ENCODE measurements at regions not wholly inside any gene's neighbourhood (a gene's known extent, or its start where the extent isn't known, plus 50 kb on each side); places are given as distances from the start of the nearest gene placed in this dataset.

DNA sequence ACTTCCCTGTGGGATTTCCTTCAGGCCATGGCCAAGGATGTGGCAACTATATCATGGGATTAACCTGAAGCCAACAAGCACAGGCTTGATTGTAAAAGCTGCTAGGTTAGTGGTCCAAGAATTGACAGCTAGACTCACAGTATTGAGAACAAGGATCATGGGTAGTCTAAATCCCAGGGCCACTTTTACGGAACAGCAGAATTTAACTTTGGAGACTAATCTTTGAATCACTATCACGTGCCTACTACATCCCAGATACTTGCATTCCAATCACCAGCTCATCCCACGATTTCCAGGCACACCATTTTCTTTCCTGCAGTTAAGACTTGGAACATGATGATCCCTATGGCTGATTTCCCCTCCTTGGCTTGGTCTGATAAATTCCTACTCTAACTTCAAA is 65.6 kb upstream of the ADO start:
- DNase-seq (ENCODE audit: low spot score in 2 of 2) (no peak), ATAC-seq (no peak)
- no peaks in the 10 kb centered on the region for H3K36me3 Mint-ChIP-seq
- no peak overlapping the region for H3K27ac Mint-ChIP-seq
- H3K9me3 Mint-ChIP-seq: peaks cover 0 to 15% of the 10 kb centered on the region in 2 donors

DNA sequence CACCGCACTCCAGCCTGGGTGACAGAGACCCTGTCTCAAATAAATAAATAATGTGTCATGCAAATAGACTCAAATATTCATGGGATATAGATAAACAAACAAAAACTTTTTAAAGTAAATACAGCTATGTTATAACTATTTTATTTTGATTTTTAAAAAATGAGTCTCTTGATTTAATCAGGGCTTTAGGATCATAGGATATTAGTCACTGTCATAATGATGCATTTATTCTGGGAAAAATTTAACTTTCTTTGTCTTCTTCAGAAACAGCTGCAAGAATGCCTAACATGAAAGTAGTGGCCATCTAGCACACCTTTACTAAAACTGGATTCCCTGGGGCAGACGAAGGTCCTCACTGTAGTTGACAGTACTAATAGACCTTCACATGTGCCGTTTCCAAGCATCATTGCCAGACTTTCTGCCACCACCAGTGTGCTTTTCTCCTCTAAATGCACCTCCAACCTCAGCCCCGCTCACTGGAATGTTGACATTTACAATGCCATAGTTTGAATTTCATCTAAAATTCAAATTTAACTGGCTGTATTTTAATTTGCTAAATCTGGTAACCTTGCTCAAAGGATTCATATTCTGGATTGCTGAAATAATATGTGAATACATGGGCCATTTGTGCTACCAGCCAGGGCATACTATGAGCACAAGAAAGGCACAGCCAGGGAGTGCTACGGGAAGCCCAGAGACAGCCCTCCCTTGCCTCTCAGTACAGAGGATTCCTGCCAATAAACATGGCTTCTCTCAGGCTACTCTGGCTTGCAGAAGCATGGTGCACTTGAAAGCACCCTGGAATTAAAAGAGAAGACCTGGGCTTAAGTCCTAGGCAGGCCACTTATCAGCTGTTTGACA is 63.4 kb upstream of the ADO start:
- no peak for ATAC-seq
- Mint-ChIP-seq H3K27ac (no peak overlapping the region), H3K9me3 (peaks cover 0 to 15% of the 10 kb centered on the region in 2 donors), H3K36me3 (no peaks in the 10 kb centered on the region)
- DNase-seq (ENCODE audit: low spot score in 2 of 2): no peak

DNA sequence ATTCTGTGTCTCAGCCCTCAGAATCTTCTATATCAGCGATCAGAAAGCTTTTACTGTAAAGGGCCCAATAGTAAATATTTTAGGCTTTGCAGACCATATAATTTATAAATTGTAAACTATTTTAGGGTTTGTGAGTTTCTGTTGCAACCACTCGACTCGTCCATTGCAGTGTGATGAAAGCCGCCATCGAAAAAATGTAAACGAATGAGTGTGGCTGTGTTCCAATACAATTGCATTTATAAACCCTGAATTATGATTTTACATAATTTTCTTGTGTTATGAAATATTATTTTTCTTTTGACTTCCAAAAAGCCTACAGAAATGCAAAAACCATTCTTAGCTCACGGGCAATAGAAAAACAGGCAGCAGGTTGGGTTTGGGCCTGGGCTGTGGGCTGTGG is 62.5 kb upstream of the ADO start:
- H3K9me3 Mint-ChIP-seq: peaks cover 0 to 15% of the 10 kb centered on the region in 2 donors
- ATAC-seq: no peak
- H3K27ac Mint-ChIP-seq: no peak overlapping the region
- DNase-seq (ENCODE audit: low spot score in 2 of 2): no peak
- no peaks in the 10 kb centered on the region for H3K36me3 Mint-ChIP-seq

DNA sequence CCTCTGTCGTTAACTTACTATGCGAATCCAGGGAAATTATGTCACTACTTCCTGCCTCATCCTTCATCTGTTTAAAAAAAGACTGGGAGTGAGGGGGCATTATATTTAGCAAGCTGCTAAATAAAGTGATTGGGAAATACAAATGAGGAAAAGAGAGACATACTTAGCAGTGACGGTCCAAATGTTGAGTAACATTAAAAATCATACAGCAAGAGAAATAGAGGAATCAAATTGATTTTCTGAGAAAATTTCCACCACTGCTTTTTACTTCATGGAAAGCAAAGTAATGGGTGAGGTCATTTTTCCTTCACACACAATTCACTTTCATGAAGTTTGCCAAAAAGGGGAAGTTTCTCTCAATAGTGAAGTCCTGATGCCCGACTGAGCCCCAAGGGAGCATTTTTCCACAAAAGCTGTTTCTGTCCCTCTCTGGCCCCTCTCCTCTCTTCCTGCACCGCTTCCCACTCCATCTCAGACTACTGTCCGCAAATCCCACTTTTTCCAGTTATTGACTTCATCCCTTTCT is 61.9 kb upstream of the ADO start:
- H3K9me3 Mint-ChIP-seq: peaks cover 0 to 15% of the 10 kb centered on the region in 2 donors
- no peak for ATAC-seq
- H3K36me3 Mint-ChIP-seq: no peaks in the 10 kb centered on the region
- H3K27ac Mint-ChIP-seq: peak overlapping the region in 1 of 2 donors; percentile 70
- DNase-seq (ENCODE audit: low spot score in 2 of 2): no peak

DNA sequence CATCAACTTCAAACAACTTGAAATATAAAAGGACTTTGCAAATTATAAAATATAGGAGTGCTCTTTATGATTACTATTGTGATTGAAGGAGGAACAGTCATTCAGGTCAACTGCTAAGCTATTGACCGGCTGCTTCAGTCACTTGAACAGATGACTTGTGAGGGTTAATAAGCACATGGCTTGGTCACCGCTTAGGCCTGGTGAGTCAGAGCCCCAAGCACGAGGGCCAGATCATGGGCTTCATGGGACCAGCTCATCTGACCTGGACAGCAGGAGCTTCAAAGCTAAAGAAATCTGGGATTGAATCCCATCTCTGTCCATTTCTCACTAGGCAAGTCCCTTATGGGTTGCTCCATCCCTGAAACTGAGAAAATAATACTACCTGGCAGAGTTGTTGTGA is 60.4 kb upstream of the ADO start:
- DNase-seq (ENCODE audit: low spot score in 2 of 2): no peak
- H3K27ac Mint-ChIP-seq: no peak overlapping the region
- ATAC-seq: no peak
- H3K36me3 Mint-ChIP-seq: no peaks in the 10 kb centered on the region
- H3K9me3 Mint-ChIP-seq: peaks cover 0 to 7% of the 10 kb centered on the region in 2 donors

DNA sequence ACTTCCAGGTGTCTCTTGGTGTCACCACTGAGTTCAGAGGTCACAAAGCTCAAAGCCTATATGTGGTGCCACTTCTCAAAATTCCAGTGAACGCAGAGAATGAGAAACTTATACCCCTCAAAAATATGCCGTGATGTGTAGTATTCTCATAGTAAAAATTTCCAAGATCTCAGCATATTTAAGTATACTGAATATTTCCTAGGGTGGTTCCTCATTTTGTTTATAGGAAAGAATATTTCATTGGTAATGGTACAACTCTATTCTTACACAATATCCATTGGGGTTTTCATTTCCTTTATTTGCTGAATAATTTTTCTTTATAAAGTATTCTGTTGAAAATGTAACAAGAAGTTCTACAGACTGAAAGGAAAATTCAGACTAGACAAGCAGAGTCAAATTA is 58.9 kb upstream of the ADO start:
- Mint-ChIP-seq H3K9me3 (peaks cover 0 to 4% of the 10 kb centered on the region in 2 donors), H3K27ac (no peak overlapping the region), H3K36me3 (no peaks in the 10 kb centered on the region)
- DNase-seq (ENCODE audit: low spot score in 2 of 2): no peak
- no peak for ATAC-seq

DNA sequence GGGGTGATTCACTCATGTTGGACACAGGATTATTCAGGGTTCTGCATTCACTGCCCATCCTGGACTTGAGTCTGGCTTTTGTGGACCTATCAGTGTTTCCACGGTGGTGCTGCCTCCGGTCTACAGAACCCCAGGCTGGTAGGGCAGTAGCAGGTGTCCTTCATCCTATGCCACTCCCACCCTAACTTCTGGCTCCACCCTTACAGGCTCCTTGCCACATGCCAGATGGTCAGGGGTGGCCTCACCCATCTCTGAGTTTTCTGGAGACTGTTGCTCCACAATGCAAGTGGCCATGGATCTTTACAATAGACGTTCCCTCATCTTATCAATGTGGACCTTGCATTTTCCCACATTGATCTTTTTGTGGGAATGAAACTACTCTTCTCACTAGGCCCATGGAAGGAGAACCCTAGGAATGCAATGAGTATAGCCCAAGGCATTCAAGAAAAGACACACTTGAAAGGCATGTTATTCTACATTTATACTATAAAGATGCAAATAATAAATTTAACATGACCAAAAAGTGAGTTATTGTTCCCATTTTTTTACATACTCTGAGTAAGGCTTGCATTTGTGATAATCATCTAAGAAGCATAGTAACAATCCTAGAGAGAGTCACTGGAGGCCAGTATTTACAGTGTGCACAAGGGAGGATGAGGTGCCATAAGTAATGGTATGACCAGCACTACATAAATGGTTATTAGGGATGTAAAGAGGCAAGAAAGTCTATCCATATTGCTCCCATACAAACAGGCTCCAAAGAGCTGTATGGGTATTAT is 57.4 kb upstream of the ADO start:
- no peak overlapping the region for H3K27ac Mint-ChIP-seq
- H3K9me3 Mint-ChIP-seq: peaks cover 0 to 4% of the 10 kb centered on the region in 2 donors
- ATAC-seq: no peak
- DNase-seq (ENCODE audit: low spot score in 2 of 2): no peak
- H3K36me3 Mint-ChIP-seq: no peaks in the 10 kb centered on the region

DNA sequence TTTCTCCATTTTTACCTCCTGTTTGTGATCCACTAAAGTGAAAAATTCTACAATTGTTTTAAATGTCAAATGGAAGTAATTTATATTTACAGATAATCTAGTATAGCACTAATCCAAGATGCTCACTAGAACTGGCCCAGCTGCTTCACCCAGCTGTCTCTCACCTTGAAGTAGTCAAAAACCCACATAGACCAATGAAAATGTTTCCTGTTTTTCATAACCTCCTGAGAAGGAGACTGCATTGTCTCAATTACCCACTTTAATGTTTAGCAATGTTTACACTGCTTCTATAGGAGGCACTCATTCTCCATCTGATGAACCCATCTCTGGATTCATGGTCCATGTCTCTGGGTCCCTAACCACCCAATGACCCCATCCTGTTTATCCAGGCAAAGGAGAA is 56.1 kb upstream of the ADO start:
- peak in 1 of 2 donors; percentile 12 for ATAC-seq

DNA sequence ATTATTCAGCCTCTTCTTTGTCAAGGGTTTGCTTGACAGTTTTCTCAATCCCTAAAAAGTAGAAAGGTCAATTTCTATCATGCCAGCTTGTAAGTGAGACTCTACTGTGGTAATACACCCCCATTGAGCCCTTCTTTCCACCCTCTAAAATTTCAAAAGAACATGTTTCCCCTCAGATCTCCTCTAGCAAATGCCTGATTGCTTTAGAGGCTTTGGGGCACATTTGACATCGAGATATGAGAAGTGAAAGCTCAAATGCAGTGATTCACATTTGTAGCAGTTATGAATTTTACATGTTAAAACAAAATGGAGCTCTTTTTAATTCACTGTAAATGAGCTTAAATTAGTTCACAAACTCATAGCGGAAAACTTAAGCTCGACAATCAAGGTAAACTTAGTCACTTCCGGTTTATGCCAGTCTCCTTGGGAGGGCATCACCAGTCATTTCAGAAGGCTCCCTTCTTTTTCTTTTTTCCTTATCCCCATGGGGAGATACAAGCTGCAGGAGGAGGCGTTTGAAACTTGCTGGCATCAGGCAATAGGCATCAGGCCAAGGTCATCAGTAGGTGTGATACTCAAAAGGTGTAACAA is 55.3 kb upstream of the ADO start:
- peak overlapping the region; percentile 72 to 83 for H3K27ac Mint-ChIP-seq
- DNase-seq (ENCODE audit: low spot score in 2 of 2) (no peak), ATAC-seq (peak; percentile 76 to 87)
- no peaks in the 10 kb centered on the region for H3K9me3 Mint-ChIP-seq
- no peaks in the 10 kb centered on the region for H3K36me3 Mint-ChIP-seq

More for the DNA sequence above, 56.1 kb upstream of the ADO start:
- no peaks in the 10 kb centered on the region for H3K36me3 Mint-ChIP-seq
- no peaks in the 10 kb centered on the region for H3K9me3 Mint-ChIP-seq
- no peak for DNase-seq (ENCODE audit: low spot score in 2 of 2)
- peak overlapping the region in 1 of 2 donors; percentile 83 for H3K27ac Mint-ChIP-seq
